IMR-90 (cell line): ENCODE measurements at regions not wholly inside any gene's neighbourhood (a gene's known extent, or its start where the extent isn't known, plus 50 kb on each side); places are given as distances from the start of the nearest gene placed in this dataset.

Experiments
- ATAC-seq: fragments of 200-7000 bp; cut with Tn5 transposase; 2 replicates; pipeline ENCODE4 v1.9.1; 2020; ENCODE audit warnings: low read depth, mild to moderate bottlenecking, moderate library complexity
- BruUV-seq: library from RNA; stranded (reverse); fragments of 400-500 nt; replicated peaks from 2 replicates; lab custom pipeline; 2021; lab: Mats Ljungman, UMichigan
- CTCF ChIA-PET: fragments of 300-600 bp; formaldehyde crosslinking; extraction: SDS; loops from one replicate; lab custom pipeline; 2021; ENCODE audit warnings: antibody characterized with exemption; lab: Yijun Ruan, JAX
- POLR2A ChIA-PET: fragments of 300-600 bp; sonication (Branson Sonifier 250); formaldehyde crosslinking; loops from one replicate; lab custom pipeline; 2022; ENCODE audit warnings: antibody characterized with exemption; ENCODE audit not compliant: unreplicated experiment; lab: Charles Lee
- DNase-seq: peaks from one replicate; pipeline ENCODE4 v3.0.0; 2013
- H2AFZ ChIP-seq: replicated peaks from 2 replicates; pipeline ENCODE3; 2013; ENCODE audit warnings: low read length, mild to moderate bottlenecking; ENCODE audit not compliant: poor library complexity
- H2AK5ac ChIP-seq: 2 replicates; pipeline ENCODE4 v1.6.1; 2013; ENCODE audit warnings: low read depth, low read length, inconsistent platforms
- H2AK9ac ChIP-seq: replicated peaks from 2 replicates; pipeline ENCODE3; 2013; ENCODE audit warnings: mild to moderate bottlenecking, low read depth, low read length, moderate library complexity; ENCODE audit not compliant: poor library complexity
- H2BK120ac ChIP-seq: 2 replicates; pipeline ENCODE4 v1.6.1; 2013; ENCODE audit warnings: low read depth, low read length, inconsistent platforms
- H2BK15ac ChIP-seq: 3 replicates; pipeline ENCODE4 v1.6.1; 2013; ENCODE audit warnings: low read depth, low read length, inconsistent platforms
- H2BK20ac ChIP-seq: 2 replicates; pipeline ENCODE4 v1.6.1; 2013; ENCODE audit warnings: low read depth, mild to moderate bottlenecking, inconsistent platforms, low read length, moderate library complexity
- H2BK5ac ChIP-seq: 2 replicates; pipeline ENCODE4 v1.6.1; 2013; ENCODE audit warnings: mild to moderate bottlenecking, low read depth, low read length, inconsistent platforms; ENCODE audit not compliant: poor library complexity, severe bottlenecking
- H3K14ac ChIP-seq: replicated peaks from 2 replicates; pipeline ENCODE4 v1.6.1; 2013; ENCODE audit warnings: low read depth, low read length, inconsistent platforms
- H3K18ac ChIP-seq: 2 replicates; pipeline ENCODE4 v1.6.1; 2013; ENCODE audit warnings: low read depth, low read length, control low read depth
- H3K23ac ChIP-seq: 2 replicates; pipeline ENCODE4 v1.6.1; 2013; ENCODE audit warnings: low read depth, low read length, inconsistent platforms
- H3K27ac ChIP-seq: 2 replicates; pipeline ENCODE4 v1.5.1; 2013; ENCODE audit warnings: mild to moderate bottlenecking, control low read depth, low read length; ENCODE audit not compliant: insufficient read depth
- H3K27me3 ChIP-seq: 2 replicates; pipeline ENCODE4 v1.6.1; 2013; ENCODE audit warnings: low read length; ENCODE audit not compliant: control insufficient read depth, insufficient read depth
- H3K36me3 ChIP-seq: 2 replicates; pipeline ENCODE4 v1.6.1; 2013; ENCODE audit warnings: low read length, mixed read lengths; ENCODE audit not compliant: control insufficient read depth, insufficient read depth
- H3K4ac ChIP-seq: 2 replicates; pipeline ENCODE4 v1.6.1; 2013; ENCODE audit warnings: low read depth, low read length, inconsistent platforms
- H3K4me1 ChIP-seq: 2 replicates; pipeline ENCODE4 v1.6.1; 2013; ENCODE audit warnings: low read length, mixed read lengths; ENCODE audit not compliant: control insufficient read depth, insufficient read depth
- H3K4me2 ChIP-seq: 2 replicates; pipeline ENCODE4 v1.6.1; 2013; ENCODE audit warnings: low read depth, mild to moderate bottlenecking, control low read depth, low read length, moderate library complexity
- H3K4me3 ChIP-seq: 2 replicates; pipeline ENCODE4 v1.5.1; 2013; ENCODE audit warnings: low read depth, mild to moderate bottlenecking, control low read depth, low read length, moderate library complexity; ENCODE audit not compliant: insufficient read depth
- H3K56ac ChIP-seq: 2 replicates; pipeline ENCODE4 v1.6.1; 2013; ENCODE audit warnings: low read length, inconsistent platforms; ENCODE audit not compliant: insufficient read depth; ENCODE audit errors: extremely low read depth
- H3K79me1 ChIP-seq, 2 experiments: 2 replicates each; pipeline ENCODE4 v1.6.1; 2013; ENCODE audit warnings: low read length in 2 of 2, inconsistent platforms in 1 of 2, low read depth in 1 of 2
- H3K9ac ChIP-seq: 2 replicates; pipeline ENCODE4 v1.6.1; 2013; ENCODE audit warnings: low read depth, low read length, control low read depth
- H3K9me1 ChIP-seq: 2 replicates; pipeline ENCODE4 v1.6.1; 2013; ENCODE audit warnings: low read length, inconsistent platforms; ENCODE audit not compliant: insufficient read depth
- H3K9me3 ChIP-seq: 2 replicates; pipeline ENCODE4 v1.6.1; 2013; ENCODE audit warnings: low read length; ENCODE audit not compliant: control insufficient read depth, insufficient read depth
- H4K20me1 ChIP-seq: 2 replicates; pipeline ENCODE4 v1.6.1; 2013; ENCODE audit warnings: low read length, inconsistent platforms; ENCODE audit not compliant: insufficient read depth
- H4K5ac ChIP-seq: 2 replicates; pipeline ENCODE4 v1.6.1; 2013; ENCODE audit warnings: mild to moderate bottlenecking, low read depth, low read length, control low read depth
- H4K8ac ChIP-seq, 2 experiments: 2 replicates each; pipeline ENCODE4 v1.6.1; 2013; ENCODE audit warnings: low read depth in 2 of 2, low read length in 2 of 2, control low read depth in 1 of 2, inconsistent platforms in 1 of 2
- H4K91ac ChIP-seq: 2 replicates; pipeline ENCODE4 v1.6.1; 2013; ENCODE audit warnings: low read depth, low read length, inconsistent platforms; ENCODE audit not compliant: insufficient read depth
- BHLHE40 ChIP-seq: fragments of 150-350 bp; IDR thresholded peaks from 2 replicates; pipeline ENCODE4 v1.6.1; 2016; ENCODE audit warnings: mild to moderate bottlenecking, low read depth, low read length
- CEBPB ChIP-seq: IDR thresholded peaks from 2 replicates; pipeline ENCODE4 v1.6.1; 2012; ENCODE audit warnings: low read depth, low read length, improper control_type of control experiment
- CHD1 ChIP-seq: IDR thresholded peaks from 2 replicates; pipeline ENCODE4 v1.6.1; 2012; ENCODE audit warnings: low read depth, low read length, improper control_type of control experiment
- CTCF ChIP-seq: conservative IDR thresholded peaks from 2 replicates; pipeline ENCODE4 v1.5.1; 2012; ENCODE audit warnings: mild to moderate bottlenecking, low read depth, low read length, improper control_type of control experiment
- FOS ChIP-seq: fragments of 150-350 bp; IDR thresholded peaks from 2 replicates; pipeline ENCODE4 v1.6.1; 2016; ENCODE audit warnings: low read depth, low read length
- MAFK ChIP-seq: IDR thresholded peaks from 2 replicates; pipeline ENCODE4 v1.6.1; 2012; ENCODE audit warnings: low read depth, low read length, improper control_type of control experiment
- MAZ ChIP-seq: IDR thresholded peaks from 2 replicates; pipeline ENCODE4 v1.6.1; 2012; ENCODE audit warnings: low read depth, mild to moderate bottlenecking, low read length, improper control_type of control experiment, moderate library complexity, borderline replicate concordance
- MXI1 ChIP-seq: IDR thresholded peaks from 2 replicates; pipeline ENCODE4 v1.6.1; 2012; ENCODE audit warnings: low read depth, mild to moderate bottlenecking, low read length, moderate library complexity, borderline replicate concordance
- NFE2L2 ChIP-seq: fragments of 150-350 bp; IDR thresholded peaks from 2 replicates; pipeline ENCODE4 v1.6.1; 2016; ENCODE audit warnings: low read depth, mild to moderate bottlenecking, low read length
- POLR2A ChIP-seq: IDR thresholded peaks from 2 replicates; pipeline ENCODE4 v1.6.1; 2012; ENCODE audit warnings: mild to moderate bottlenecking, low read depth, low read length
- RAD21 ChIP-seq: IDR thresholded peaks from 2 replicates; pipeline ENCODE4 v1.6.1; 2012; ENCODE audit warnings: low read length, improper control_type of control experiment
- RCOR1 ChIP-seq: IDR thresholded peaks from 2 replicates; pipeline ENCODE4 v1.6.1; 2012; ENCODE audit warnings: mild to moderate bottlenecking, low read length, improper control_type of control experiment; ENCODE audit not compliant: insufficient replicate concordance
- RFX5 ChIP-seq: IDR thresholded peaks from 2 replicates; pipeline ENCODE4 v1.8.0; 2012; ENCODE audit warnings: low read depth, mild to moderate bottlenecking, low read length, moderate library complexity
- SMC3 ChIP-seq: fragments of 150-350 bp; IDR thresholded peaks from 2 replicates; pipeline ENCODE4 v1.6.1; 2016; ENCODE audit warnings: low read depth, mild to moderate bottlenecking, antibody characterized with exemption, low read length, moderate library complexity
- USF2 ChIP-seq: fragments of 150-350 bp; IDR thresholded peaks from 2 replicates; pipeline ENCODE4 v1.6.1; 2017; ENCODE audit warnings: mild to moderate bottlenecking, antibody characterized with exemption, low read length, low read depth
- WGBS, 2 experiments: methylation state at CpG; one replicate each; pipeline versions ENCODE4 v1.1.5 to v1.1.7; 2013; ENCODE audit warnings: missing lambda C conversion rate in 2 of 2; ENCODE audit not compliant: insufficient read length in 1 of 2; ENCODE audit errors: extremely low coverage in 2 of 2; 5-methylcytosine and 5-hydroxymethylcytosine counted together
- dilution Hi-C: fragments of 300-500 bp; cut with HindIII; formaldehyde crosslinking; loops from one replicate; pipeline ENCODE4 v1.14.3; 2018; ENCODE audit warnings: low sequenced_read_pairs; ENCODE audit not compliant: unreplicated experiment
- in situ Hi-C: fragments of 300-500 bp; cut with MboI; formaldehyde crosslinking; loops from 3 replicates; pipeline ENCODE4 v1.14.3; 2019; ENCODE audit warnings: low sequenced_read_pairs, inconsistent platforms, mixed read lengths
- intact Hi-C: fragments of 100-400 bp; cut with micrococcal nuclease; formaldehyde crosslinking; loops from 2 replicates; pipeline ENCODE4 v1.10.0; 2022
- TF ChIP-seq, protein P1 (sequence below): fragments of 150-350 bp; IDR thresholded peaks from 2 replicates; pipeline ENCODE4 v1.6.1; 2016; ENCODE audit warnings: low read depth, mild to moderate bottlenecking, low read length, moderate library complexity, borderline replicate concordance

DNA sequence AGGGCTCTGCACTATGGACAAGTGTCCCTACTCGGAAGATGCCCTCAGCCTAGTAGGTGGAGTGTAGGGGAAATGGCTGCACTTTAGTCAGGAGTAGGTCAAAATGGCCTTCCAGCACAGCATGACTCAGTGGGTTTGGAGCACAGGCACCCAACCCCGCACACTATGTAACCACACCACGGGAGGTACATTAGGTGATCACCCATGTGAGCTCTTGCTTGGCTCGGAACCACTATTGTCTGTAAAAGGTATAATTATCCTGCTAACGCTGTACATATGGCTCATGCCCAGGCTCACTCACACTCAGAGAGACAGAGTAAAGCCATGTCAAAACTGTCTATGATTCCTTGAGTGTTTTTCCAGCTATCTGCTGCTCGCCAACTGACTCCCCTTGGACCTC, 156.9 kb upstream of the DACH1 start:
- H4K91ac ChIP-seq: no peak overlapping the region
- POLR2A ChIA-PET: no interaction called here
- dilution Hi-C loops: no loop called here
- no peak overlapping the region for H2AK9ac ChIP-seq
- no peak overlapping the region for H3K14ac ChIP-seq
- no peak for DNase-seq
- no peak overlapping the region for H3K4me2 ChIP-seq
- no peak overlapping the region for H3K4ac ChIP-seq
- no peak overlapping the region for H2BK20ac ChIP-seq
- H3K79me1 ChIP-seq: no peaks in the 10 kb centered on the region
- no peaks in the 10 kb centered on the region for H3K36me3 ChIP-seq
- CTCF ChIA-PET: no interaction called here
- H2AFZ ChIP-seq: no peak overlapping the region
- H3K9me3 ChIP-seq: peaks cover 30% of the 10 kb centered on the region
- no peak overlapping the region for H4K5ac ChIP-seq
- H3K4me3 ChIP-seq: no peak overlapping the region
- no peak overlapping the region for H2BK120ac ChIP-seq
- H4K8ac ChIP-seq: no peak overlapping the region
- intact Hi-C loops: no loop called here
- H2BK15ac ChIP-seq: no peak overlapping the region
- no CpG with 5 or more reads among the region's 6 CpGs for WGBS, 2 experiments
- no peak overlapping the region for H2BK5ac ChIP-seq
- no TSS peak for BruUV-seq
- no peak overlapping the region for H3K18ac ChIP-seq
- no peak overlapping the region for H3K27ac ChIP-seq
- in situ Hi-C loops: no loop called here
- H3K4me1 ChIP-seq: no peaks in the 10 kb centered on the region
- H3K27me3 ChIP-seq: no peaks in the 10 kb centered on the region
- H3K9ac ChIP-seq: no peak overlapping the region
- ATAC-seq: no peak
- no peak overlapping the region for H3K23ac ChIP-seq
- no peak for TF ChIP-seq BHLHE40
- TF ChIP-seq CEBPB: no peak
- no peak for TF ChIP-seq CHD1
- no peak for TF ChIP-seq NFE2L2
- no peak for TF ChIP-seq USF2
- no peak for TF ChIP-seq POLR2A
- TF ChIP-seq MAZ: no peak
- TF ChIP-seq SMC3: no peak
- no peak for TF ChIP-seq RAD21
- TF ChIP-seq RCOR1: no peak
- TF ChIP-seq, protein P1, sequence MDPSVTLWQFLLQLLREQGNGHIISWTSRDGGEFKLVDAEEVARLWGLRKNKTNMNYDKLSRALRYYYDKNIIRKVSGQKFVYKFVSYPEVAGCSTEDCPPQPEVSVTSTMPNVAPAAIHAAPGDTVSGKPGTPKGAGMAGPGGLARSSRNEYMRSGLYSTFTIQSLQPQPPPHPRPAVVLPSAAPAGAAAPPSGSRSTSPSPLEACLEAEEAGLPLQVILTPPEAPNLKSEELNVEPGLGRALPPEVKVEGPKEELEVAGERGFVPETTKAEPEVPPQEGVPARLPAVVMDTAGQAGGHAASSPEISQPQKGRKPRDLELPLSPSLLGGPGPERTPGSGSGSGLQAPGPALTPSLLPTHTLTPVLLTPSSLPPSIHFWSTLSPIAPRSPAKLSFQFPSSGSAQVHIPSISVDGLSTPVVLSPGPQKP: no peak
- TF ChIP-seq MAFK: no peak
- TF ChIP-seq CTCF: no peak
- TF ChIP-seq MXI1: no peak
- TF ChIP-seq RFX5: no peak
- TF ChIP-seq FOS: no peak
- no peak overlapping the region for H3K56ac ChIP-seq
- no peaks in the 10 kb centered on the region for H4K20me1 ChIP-seq
- H3K9me1 ChIP-seq: no peaks in the 10 kb centered on the region
- H2AK5ac ChIP-seq: no peak overlapping the region
